ENCODE measurements at regions not wholly inside any gene's neighbourhood (a gene's known extent, or its start where the extent isn't known, plus 50 kb on each side); places are given as distances from the start of the nearest gene placed in this dataset.

DNA sequence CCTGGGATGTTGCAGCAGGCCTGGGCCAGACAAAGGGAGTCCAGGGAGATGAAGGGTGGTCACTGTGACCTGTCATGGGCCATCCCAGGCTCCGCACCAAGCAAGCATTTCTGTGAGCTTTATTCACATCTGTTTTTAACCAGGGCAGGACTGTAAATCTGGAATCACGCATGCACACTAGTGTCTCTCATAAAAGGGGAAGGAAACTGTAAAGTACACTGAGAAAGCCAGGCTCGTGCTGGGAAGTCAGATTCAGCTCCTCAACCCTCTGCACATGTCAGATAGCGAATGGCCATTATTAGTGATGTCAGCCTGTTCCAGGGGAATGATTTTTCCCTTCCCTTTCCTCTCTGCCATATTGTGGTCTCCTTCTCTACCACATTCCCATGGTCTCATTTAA is 818.6 kb upstream of the RAB6C start:
- no peak for DNase-seq (ENCODE audit: low spot score)

- DNase-seq (ENCODE audit: low spot score): no peak
Measured at GRCh38 chr2:129164220-129164949, 815.1 kb upstream of the RAB6C start.

DNA sequence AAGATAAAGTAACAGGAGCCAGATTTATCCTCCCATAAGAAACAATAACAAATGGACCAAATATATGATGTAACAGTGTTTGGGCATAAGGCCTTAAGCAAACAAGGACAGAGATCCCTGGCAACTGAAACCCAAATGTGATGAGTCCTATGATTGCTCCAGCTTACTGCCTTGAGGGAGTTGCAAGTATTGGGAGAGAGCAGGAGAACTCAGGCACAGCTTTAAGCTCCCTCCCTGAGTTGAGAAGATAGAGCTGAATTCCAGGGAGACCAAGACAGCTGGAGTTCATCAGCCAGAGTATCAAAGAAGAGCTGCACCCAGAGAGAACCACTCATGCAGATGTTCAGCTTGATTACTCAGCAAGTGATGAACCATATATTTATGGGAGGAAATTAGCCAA is 814.5 kb upstream of the RAB6C start:
- DNase-seq (ENCODE audit: low spot score): no peak

- DNase-seq (ENCODE audit: low spot score): no peak
Measured at GRCh38 chr2:129167456-129167855, 812.0 kb upstream of the RAB6C start.

- DNase-seq (ENCODE audit: low spot score): no peak
Measured at GRCh38 chr2:129170570-129170969, 808.9 kb upstream of the RAB6C start.

DNA sequence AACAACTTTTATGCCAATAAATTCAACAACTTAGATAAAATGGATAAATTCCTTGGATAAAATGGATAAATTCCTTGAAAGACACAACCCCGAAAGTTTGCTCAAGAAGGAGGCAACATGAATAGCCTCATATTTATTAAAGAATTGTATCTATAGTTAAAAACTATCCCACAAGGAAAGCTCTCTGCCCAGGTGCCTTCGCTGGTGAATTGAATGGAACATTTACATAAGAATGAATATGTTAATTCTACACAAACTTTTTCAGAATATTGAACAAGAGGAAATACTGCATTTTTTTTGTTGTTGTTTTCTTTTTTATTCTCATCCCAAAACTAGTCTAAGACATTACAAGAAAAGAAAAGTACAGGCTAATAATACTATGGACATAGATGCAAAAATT is 805.3 kb upstream of the RAB6C start:
- no peak for DNase-seq (ENCODE audit: low spot score)

GRCh38 chr2:129175051-129175450 is 804.4 kb upstream of the RAB6C start:
- no peak for DNase-seq (ENCODE audit: low spot score)

- DNase-seq (ENCODE audit: low spot score): no peak
Measured at GRCh38 chr2:129176375-129176774, 803.1 kb upstream of the RAB6C start.

- no peak for DNase-seq (ENCODE audit: low spot score)
Measured at GRCh38 chr2:129178356-129178755, 801.1 kb upstream of the RAB6C start.

DNA sequence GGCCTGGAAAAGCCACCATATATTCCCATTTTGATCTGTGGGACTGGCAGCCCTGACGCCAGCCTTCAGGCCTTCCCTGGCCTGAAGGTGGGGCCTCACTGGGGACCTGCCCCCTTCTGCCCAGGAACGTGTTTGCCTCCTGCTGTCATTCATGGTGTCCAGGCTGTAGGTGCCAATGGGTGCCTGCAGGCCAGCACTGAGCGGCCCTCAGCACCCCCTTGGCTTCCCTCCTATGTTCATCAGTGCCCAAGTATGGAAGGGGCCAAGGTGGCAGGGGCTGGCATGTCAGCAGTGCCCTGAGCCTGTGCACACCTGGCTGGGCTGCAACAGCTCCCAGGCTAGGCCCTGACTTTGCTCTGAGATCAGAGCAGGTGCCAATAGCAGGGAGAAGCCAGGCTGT is 800.3 kb upstream of the RAB6C start:
- no peak for DNase-seq (ENCODE audit: low spot score)

GRCh38 chr2:129180124-129180716 is 799.2 kb upstream of the RAB6C start:
- no peak for DNase-seq (ENCODE audit: low spot score)

DNA sequence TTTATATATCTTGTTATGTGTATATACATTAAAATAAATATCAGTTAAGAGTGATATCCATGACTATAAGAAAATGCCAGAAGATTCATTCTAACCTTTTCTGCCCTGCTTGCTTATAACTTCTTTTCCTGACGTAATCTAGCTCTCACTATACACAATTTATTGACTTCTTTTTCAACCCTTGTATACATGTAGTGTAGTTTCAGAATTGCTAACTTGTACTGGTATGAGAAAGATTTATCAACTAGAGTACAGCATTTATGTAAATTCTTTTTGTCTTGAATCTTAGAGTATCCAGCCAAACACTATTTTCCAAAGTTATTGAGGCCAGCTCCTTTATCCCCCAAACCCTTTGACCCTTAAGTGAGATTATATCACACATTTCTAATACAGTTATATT is 798.0 kb upstream of the RAB6C start:
- DNase-seq (ENCODE audit: low spot score): no peak

DNA sequence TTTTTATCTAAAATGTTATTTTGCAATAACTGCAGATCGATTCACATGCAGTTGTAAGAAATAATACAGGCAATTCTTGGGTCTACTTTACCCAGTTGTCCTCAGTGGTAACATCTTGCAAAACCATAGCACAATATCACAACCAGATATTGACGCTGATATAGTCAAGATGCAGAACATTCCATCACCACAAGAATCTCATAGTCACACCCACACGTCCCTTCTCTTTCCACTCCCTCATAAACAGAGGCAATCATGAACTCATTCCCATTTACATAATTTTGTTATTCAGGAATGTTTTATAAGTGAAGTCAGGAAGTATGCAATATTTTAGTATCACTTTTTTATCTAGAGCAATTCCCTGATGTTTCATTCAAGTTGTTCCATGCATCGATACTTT is 797.5 kb upstream of the RAB6C start:
- DNase-seq (ENCODE audit: low spot score): no peak

DNA sequence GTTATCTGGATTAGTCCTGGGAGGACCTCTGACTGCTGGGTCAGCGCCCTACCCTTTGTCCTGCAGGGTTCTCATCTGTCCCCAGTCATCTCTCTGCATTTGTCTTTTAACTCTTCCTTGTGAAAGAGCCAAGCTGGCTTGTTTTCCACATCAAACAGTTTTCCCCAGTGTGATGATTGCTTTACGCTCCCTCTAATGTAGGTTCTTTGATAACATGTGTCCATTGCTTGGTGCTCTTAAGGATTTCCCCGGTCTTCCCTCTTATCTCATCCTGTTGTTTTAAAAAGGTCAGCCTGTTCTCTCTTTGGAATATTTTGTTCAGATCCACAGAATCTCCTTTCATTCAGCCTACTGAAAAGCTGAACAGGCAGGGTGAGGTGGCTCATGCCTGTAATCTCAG is 792.1 kb upstream of the RAB6C start:
- no peak for DNase-seq (ENCODE audit: low spot score)

DNA sequence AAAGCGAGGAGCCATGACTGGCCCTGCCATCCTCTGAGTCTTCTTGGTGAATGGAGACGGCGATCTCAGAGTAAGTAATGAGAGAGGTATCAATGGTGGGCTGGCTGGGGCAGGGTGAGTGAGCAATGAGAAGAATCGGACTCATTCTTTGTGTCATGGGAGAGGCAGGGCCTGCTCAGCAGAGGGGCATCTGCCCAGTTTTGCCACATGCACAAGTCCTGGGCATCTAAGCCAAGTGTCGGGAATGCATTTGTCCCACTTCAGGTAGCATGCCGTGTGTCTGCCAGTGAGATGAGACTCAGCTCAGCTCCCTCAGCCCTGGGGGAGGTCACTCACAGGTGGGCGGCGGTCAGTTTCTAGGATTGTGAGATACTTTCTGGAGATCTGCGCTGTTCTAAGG is 791.0 kb upstream of the RAB6C start:
- DNase-seq (ENCODE audit: low spot score): no peak

DNA sequence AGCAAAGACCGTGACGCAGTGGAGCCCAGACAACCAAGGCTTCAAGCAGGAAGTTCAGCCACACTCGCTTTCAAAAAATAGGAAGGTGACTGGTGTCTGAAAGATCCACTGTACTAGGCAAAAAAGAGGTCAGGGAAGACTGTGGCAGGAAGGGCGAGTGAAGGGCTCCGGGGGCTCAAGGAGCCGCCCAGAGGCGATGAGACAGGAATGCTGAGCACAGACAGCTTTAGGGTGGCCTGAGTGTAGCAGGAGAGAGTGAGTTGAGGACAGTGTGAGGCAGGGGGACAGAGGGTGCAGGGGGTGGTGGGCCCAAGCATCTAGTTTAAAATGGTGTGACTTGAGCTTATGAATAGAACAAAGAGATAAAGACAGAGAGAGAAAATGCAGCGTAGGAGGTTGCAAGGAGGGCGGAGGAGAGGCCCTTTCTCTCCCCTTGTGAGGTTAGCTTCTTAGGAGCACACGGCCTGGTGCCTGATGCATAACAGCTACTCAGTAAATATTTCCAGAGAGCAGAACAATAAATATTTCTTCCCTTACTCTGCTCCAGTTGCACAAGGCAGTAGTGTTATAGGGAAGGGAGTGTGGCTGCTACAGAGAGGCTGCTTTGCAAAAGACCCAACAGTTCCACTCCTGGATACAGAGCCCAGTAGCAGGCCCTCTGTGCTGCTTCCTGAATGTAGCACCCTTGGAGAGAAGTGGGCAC is 789.7 kb upstream of the RAB6C start:
- no peak for DNase-seq (ENCODE audit: low spot score)

DNA sequence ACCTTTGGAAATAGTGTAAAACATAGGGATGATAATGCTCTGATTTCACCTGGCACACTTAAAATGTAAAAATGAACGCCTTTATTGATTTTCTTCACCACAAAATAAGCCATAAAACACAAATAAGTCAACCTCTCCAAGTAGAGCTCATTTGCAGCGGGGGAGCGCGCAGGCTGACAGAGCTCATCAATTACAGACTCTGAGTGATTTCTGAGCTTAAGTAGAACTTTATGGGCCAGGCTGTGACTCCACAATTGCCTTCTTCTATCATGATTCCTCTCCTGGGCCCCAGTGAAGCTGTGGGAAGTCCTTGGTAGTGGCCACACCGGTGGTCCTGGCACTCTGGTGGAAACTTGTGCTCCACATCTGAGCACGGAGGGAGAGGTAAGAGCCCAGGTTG is 789.0 kb upstream of the RAB6C start:
- DNase-seq (ENCODE audit: low spot score): no peak

- no peak for DNase-seq (ENCODE audit: low spot score)
Measured at GRCh38 chr2:129191530-129191929, 787.9 kb upstream of the RAB6C start.

- no peak for DNase-seq (ENCODE audit: low spot score)
Measured at GRCh38 chr2:129192117-129192516, 787.3 kb upstream of the RAB6C start.

GRCh38 chr2:129192841-129193253 is 786.6 kb upstream of the RAB6C start:
- DNase-seq (ENCODE audit: low spot score): no peak

DNA sequence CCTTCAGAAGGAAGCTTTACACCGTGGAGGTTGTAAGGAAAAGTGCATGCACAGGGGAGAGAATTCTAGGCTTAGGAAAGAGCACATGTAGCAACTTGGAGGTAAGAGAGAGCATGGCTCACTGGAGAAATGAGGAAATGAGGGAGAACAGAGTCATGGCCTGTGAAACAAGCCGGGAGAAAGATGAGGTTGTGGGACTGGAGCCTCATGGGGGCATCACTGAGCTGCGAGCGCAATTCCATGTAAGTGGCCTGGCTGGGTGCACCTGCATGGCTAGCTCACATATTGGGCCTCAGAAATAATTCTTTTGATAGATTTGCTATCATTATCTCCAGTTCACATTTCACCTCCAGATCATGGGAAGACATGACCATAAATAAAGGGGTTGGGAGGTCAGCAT is 785.5 kb upstream of the RAB6C start:
- no peak for DNase-seq (ENCODE audit: low spot score)

DNA sequence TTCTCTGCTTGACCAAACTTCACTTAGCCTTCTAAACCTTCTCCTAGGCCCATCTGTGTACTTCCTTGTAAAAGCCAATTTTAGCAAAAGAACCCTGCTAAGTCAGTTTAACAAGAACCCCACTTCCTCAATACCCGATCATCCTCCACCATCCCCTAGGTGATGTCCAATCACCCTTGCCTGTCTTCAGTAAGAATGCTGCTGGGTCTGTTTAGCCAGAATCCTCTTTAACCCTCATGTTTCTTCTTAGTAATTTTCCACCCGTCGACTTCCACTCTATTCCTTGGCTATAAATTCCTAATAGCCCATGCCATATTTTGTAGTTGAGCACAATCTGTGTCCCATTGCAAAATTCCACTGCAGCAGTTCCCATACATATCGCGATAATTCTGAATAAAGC is 780.0 kb upstream of the RAB6C start:
- no peak for DNase-seq (ENCODE audit: low spot score)

DNA sequence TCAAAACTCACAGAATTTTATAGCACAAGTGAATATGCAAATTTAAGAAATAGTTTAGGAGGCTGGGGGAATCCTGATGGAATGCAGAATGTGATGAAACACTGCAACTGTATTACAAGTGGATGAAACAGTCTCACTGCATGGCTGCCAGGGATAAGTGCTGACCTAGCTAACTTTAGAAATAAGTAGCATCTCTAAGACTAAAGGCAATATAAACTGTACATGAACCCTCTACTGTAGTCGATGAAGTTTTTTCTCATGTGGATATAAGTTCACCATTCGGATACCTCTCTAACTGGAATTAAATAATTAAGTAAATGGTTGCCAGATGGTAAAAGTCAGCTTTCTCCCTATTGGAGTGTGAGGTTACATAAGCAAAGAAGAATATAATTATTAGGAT is 777.8 kb upstream of the RAB6C start:
- DNase-seq (ENCODE audit: low spot score): no peak

GRCh38 chr2:129203331-129203730 is 776.1 kb upstream of the RAB6C start:
- no peak for DNase-seq (ENCODE audit: low spot score)

Measured in HuH-7.5 (cell line).